OCI-LY1 (cell line): ENCODE measurements at regions not wholly inside any gene's neighbourhood (a gene's known extent, or its start where the extent isn't known, plus 50 kb on each side); places are given as distances from the start of the nearest gene placed in this dataset.

Source experiments
- H2AFZ ChIP-seq: fragments of 200-600 bp; sonication (generic), shearing (Covaris generic); 2 replicates; pipeline ENCODE4 v1.6.0; 2014; ENCODE audit warnings: antibody characterized with exemption, mild to moderate bottlenecking, low read length
- H3F3A ChIP-seq: fragments of 200-600 bp; sonication (generic), shearing (Covaris generic); 2 replicates; pipeline ENCODE4 v1.6.0; 2014; ENCODE audit warnings: mild to moderate bottlenecking, antibody characterized with exemption, low read length, moderate library complexity; ENCODE audit not compliant: insufficient read depth
- H3K27ac ChIP-seq: fragments of 200-600 bp; sonication (generic); 2 replicates; pipeline ENCODE4 v1.5.1; 2014; ENCODE audit warnings: low read length, mixed run types, mild to moderate bottlenecking, low read depth; ENCODE audit not compliant: poor library complexity, severe bottlenecking
- H3K27me3 ChIP-seq: fragments of 200-600 bp; sonication (generic); 2 replicates; pipeline ENCODE4 v1.6.0; 2014; ENCODE audit warnings: antibody characterized with exemption, mild to moderate bottlenecking, low read length, moderate library complexity; ENCODE audit not compliant: insufficient read depth
- H3K36me3 ChIP-seq: fragments of 200-600 bp; sonication (generic); 2 replicates; pipeline ENCODE4 v1.6.1; 2014; ENCODE audit warnings: mild to moderate bottlenecking, antibody characterized with exemption, low read length, moderate library complexity, mixed read lengths; ENCODE audit not compliant: insufficient read depth
- H3K4me1 ChIP-seq: fragments of 200-600 bp; sonication (generic); 2 replicates; pipeline ENCODE4 v1.5.1; 2014; ENCODE audit warnings: mild to moderate bottlenecking, low read length, moderate library complexity; ENCODE audit not compliant: insufficient read depth, severe bottlenecking
- H3K4me2 ChIP-seq: fragments of 200-600 bp; sonication (generic), shearing (Covaris generic); 2 replicates; pipeline ENCODE4 v1.6.1; 2014; ENCODE audit warnings: low read length
- H3K4me3 ChIP-seq: fragments of 200-600 bp; sonication (generic); 2 replicates; pipeline ENCODE4 v1.5.1; 2014; ENCODE audit warnings: low read length, low read depth, mild to moderate bottlenecking, mixed read lengths; ENCODE audit not compliant: poor library complexity, severe bottlenecking
- H3K79me2 ChIP-seq: fragments of 200-600 bp; shearing (Covaris generic); 2 replicates; pipeline ENCODE4 v1.6.1; 2016; ENCODE audit warnings: mixed run types, low read length, mixed read lengths; ENCODE audit not compliant: insufficient read depth
- H3K9ac ChIP-seq: fragments of 200-600 bp; sonication (generic), shearing (Covaris generic); 2 replicates; pipeline ENCODE4 v1.6.1; 2014; ENCODE audit warnings: mild to moderate bottlenecking, low read length, mixed read lengths
- H3K9me2 ChIP-seq: fragments of 200-600 bp; sonication (generic), shearing (Covaris generic); 2 replicates; pipeline ENCODE4 v1.6.1; 2014; ENCODE audit warnings: low read depth, mild to moderate bottlenecking, low read length, mixed read lengths
- H3K9me3 ChIP-seq: fragments of 200-600 bp; shearing (Covaris generic); 2 replicates; pipeline ENCODE4 v1.6.1; 2014; ENCODE audit warnings: low read length, mixed read lengths
- H4K20me1 ChIP-seq: fragments of 200-600 bp; sonication (generic), shearing (Covaris generic); 2 replicates; pipeline ENCODE4 v1.6.0; 2016; ENCODE audit warnings: mild to moderate bottlenecking, low read length; ENCODE audit not compliant: insufficient read depth
- EZH2 ChIP-seq: fragments of 200-600 bp; sonication (generic), shearing (Covaris generic); IDR thresholded peaks from 2 replicates; pipeline ENCODE4 v1.8.0; 2017; ENCODE audit warnings: borderline replicate concordance, mixed run types, mild to moderate bottlenecking, antibody characterized with exemption, low read length, moderate library complexity, mixed read lengths
- TF ChIP-seq, protein P1 (sequence below): fragments of 200-600 bp; sonication (generic), shearing (Covaris generic); IDR thresholded peaks from 2 replicates; pipeline ENCODE4 v1.5.1; 2017; ENCODE audit warnings: mild to moderate bottlenecking, antibody characterized with exemption, low read length, moderate library complexity, mixed read lengths

DNA sequence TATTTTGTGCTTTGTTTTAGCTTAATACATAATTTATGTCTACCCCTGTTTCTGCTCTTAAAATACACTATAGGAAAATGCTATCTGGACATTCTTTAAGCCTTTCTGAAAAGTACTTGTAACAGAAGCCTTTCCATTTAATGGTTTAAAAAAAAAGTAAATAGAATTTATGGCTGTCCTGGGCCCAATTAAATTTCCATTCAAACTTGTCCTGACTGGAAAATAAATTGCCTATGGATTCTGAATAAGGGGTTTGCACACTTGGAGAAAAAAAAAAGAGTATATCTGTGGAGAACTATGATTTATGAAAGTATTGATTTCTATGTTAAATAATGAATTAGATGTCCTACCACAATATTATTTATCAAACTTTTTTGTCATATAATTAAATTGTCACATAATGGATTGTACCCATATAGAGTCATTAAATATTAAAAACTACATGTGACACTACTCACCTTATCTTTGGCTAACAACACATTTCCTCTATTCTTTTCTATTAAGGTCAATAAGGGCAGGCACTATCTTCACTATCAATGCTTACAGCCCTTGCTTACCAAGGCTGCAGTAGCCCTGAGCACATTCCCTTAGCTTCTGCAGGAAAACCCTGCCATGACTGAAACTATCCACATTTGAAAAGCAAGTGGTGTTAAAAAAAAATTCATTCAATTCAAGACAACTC, 396.1 kb upstream of the ROBO2 start:
- TF ChIP-seq, protein P1, sequence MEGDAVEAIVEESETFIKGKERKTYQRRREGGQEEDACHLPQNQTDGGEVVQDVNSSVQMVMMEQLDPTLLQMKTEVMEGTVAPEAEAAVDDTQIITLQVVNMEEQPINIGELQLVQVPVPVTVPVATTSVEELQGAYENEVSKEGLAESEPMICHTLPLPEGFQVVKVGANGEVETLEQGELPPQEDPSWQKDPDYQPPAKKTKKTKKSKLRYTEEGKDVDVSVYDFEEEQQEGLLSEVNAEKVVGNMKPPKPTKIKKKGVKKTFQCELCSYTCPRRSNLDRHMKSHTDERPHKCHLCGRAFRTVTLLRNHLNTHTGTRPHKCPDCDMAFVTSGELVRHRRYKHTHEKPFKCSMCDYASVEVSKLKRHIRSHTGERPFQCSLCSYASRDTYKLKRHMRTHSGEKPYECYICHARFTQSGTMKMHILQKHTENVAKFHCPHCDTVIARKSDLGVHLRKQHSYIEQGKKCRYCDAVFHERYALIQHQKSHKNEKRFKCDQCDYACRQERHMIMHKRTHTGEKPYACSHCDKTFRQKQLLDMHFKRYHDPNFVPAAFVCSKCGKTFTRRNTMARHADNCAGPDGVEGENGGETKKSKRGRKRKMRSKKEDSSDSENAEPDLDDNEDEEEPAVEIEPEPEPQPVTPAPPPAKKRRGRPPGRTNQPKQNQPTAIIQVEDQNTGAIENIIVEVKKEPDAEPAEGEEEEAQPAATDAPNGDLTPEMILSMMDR = no peak
- TF ChIP-seq EZH2 = no peak
- H3F3A ChIP-seq = no peaks in the 10 kb centered on the region
- H3K4me3 ChIP-seq = no peak overlapping the region
- no peak overlapping the region for H2AFZ ChIP-seq
- no peak overlapping the region for H3K4me2 ChIP-seq
- H3K79me2 ChIP-seq = no peaks in the 10 kb centered on the region
- H3K9me2 ChIP-seq = no peaks in the 10 kb centered on the region
- no peaks in the 10 kb centered on the region for H3K36me3 ChIP-seq
- no peak overlapping the region for H3K27ac ChIP-seq
- H3K9me3 ChIP-seq = no peaks in the 10 kb centered on the region
- no peaks in the 10 kb centered on the region for H4K20me1 ChIP-seq
- H3K27me3 ChIP-seq = no peaks in the 10 kb centered on the region
- H3K9ac ChIP-seq = no peak overlapping the region
- H3K4me1 ChIP-seq = no peaks in the 10 kb centered on the region

DNA sequence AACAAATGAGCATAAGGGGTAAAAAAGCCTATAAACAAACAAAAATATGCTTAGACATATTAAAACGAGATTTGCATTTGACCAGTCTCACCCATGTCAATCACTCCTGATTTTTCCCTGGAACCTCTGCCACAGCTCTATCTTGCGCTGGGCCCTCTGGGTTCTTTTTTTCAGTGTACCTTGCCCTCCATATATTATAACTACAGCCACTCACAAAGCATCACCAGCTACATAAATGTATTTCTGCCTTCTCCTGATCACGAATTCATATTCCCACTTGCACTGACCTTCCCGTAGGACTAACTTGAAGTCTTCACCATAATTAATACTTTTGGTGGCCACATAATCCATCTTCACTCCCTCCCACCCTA, 395.6 kb upstream of the ROBO2 start:
- H4K20me1 ChIP-seq = no peaks in the 10 kb centered on the region
- H3K4me3 ChIP-seq = no peak overlapping the region
- no peak for TF ChIP-seq EZH2
- TF ChIP-seq, protein P1 = no peak
- H3K27ac ChIP-seq = no peak overlapping the region
- H3K4me2 ChIP-seq = no peak overlapping the region
- no peak overlapping the region for H2AFZ ChIP-seq
- no peaks in the 10 kb centered on the region for H3F3A ChIP-seq
- no peak overlapping the region for H3K9ac ChIP-seq
- no peaks in the 10 kb centered on the region for H3K4me1 ChIP-seq
- H3K79me2 ChIP-seq = no peaks in the 10 kb centered on the region
- H3K36me3 ChIP-seq = no peaks in the 10 kb centered on the region
- H3K9me3 ChIP-seq = no peaks in the 10 kb centered on the region
- H3K27me3 ChIP-seq = no peaks in the 10 kb centered on the region
- no peaks in the 10 kb centered on the region for H3K9me2 ChIP-seq

DNA sequence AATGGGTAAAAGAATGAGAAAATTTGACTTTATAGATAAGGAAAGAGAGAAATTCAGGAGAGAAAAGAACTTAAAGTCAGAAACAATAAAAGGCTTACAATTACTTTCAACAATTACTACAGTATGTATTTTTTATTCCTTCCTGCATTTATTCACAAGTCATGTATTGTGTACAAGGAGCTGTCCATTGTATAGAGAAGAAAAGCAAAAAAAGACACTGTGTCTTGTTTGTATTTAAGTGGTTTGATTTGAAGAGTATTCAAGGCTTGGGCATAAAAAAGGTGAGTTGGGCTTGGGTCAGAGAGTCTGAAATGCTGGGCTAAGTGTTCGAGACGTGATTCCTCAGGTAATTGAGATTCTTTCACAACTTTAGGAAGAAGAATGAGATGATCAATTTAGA, 394.2 kb upstream of the ROBO2 start:
- no peak for TF ChIP-seq EZH2
- TF ChIP-seq, protein P1 = no peak
- no peaks in the 10 kb centered on the region for H4K20me1 ChIP-seq

More for the DNA sequence above, 394.2 kb upstream of the ROBO2 start:
- no peaks in the 10 kb centered on the region for H3K27me3 ChIP-seq
- H3K79me2 ChIP-seq = no peaks in the 10 kb centered on the region
- H3K9me2 ChIP-seq = no peaks in the 10 kb centered on the region
- H2AFZ ChIP-seq = no peak overlapping the region
- no peak overlapping the region for H3K9ac ChIP-seq
- no peak overlapping the region for H3K4me3 ChIP-seq
- no peak overlapping the region for H3K4me2 ChIP-seq
- no peak overlapping the region for H3K27ac ChIP-seq
- H3K9me3 ChIP-seq = no peaks in the 10 kb centered on the region
- no peaks in the 10 kb centered on the region for H3K36me3 ChIP-seq
- H3K4me1 ChIP-seq = no peaks in the 10 kb centered on the region
- no peaks in the 10 kb centered on the region for H3F3A ChIP-seq
